Neural cell (in vitro differentiated cells): ENCODE measurements at regions not wholly inside any gene's neighbourhood (a gene's known extent, or its start where the extent isn't known, plus 50 kb on each side); places are given as distances from the start of the nearest gene placed in this dataset.

ENCODE experiments used
- H2AFZ ChIP-seq: fragments of 200-600, 300-800 bp; sonication (generic), shearing (Covaris generic); 2 replicates; pipeline ENCODE4 v1.6.0; 2014; ENCODE audit warnings: low read depth, mild to moderate bottlenecking, antibody characterized with exemption, low read length, moderate library complexity
- H3F3A ChIP-seq: fragments of 200-600 bp; shearing (Covaris generic); 2 replicates; pipeline ENCODE4 v1.6.1; 2016; ENCODE audit warnings: mild to moderate bottlenecking, moderate library complexity, mixed read lengths, antibody characterized with exemption, low read length; ENCODE audit not compliant: insufficient read depth, poor library complexity, severe bottlenecking
- H3K27ac ChIP-seq: fragments of 200-600, 300-800 bp; sonication (generic), shearing (Covaris generic); 2 replicates; pipeline ENCODE4 v1.5.1; 2014; ENCODE audit warnings: mild to moderate bottlenecking, low read length, moderate library complexity
- H3K27me3 ChIP-seq: fragments of 300-800, 200-600 bp; sonication (generic), shearing (Covaris generic); 2 replicates; pipeline ENCODE4 v1.6.0; 2014; ENCODE audit warnings: mild to moderate bottlenecking, low read depth, low read length, moderate library complexity; ENCODE audit not compliant: insufficient read depth
- H3K36me3 ChIP-seq: fragments of 300-800, 200-600 bp; sonication (generic), shearing (Covaris generic); 2 replicates; pipeline ENCODE4 v1.5.1; 2014; ENCODE audit warnings: mild to moderate bottlenecking, antibody characterized with exemption, low read length, moderate library complexity; ENCODE audit not compliant: insufficient read depth
- H3K4me2 ChIP-seq: fragments of 300-800, 200-600 bp; sonication (generic), shearing (Covaris generic); 2 replicates; pipeline ENCODE4 v1.6.0; 2014; ENCODE audit warnings: mild to moderate bottlenecking, low read length
- H3K4me3 ChIP-seq: fragments of 300-800, 200-600 bp; sonication (generic), shearing (Covaris generic); 2 replicates; pipeline ENCODE4 v1.5.1; 2014; ENCODE audit warnings: mild to moderate bottlenecking, low read length, moderate library complexity
- H3K79me2 ChIP-seq: fragments of 200-600 bp; shearing (Covaris generic); replicated peaks from 2 replicates; pipeline ENCODE4 v1.6.0; 2014; ENCODE audit warnings: mild to moderate bottlenecking, low read length, moderate library complexity; ENCODE audit not compliant: insufficient read depth
- H3K9ac ChIP-seq: fragments of 300-800, 200-600 bp; sonication (generic), shearing (Covaris generic); 2 replicates; pipeline ENCODE4 v1.6.1; 2016; ENCODE audit warnings: mild to moderate bottlenecking, low read length, mixed read lengths
- H3K9me2 ChIP-seq: fragments of 200-600 bp; shearing (Covaris generic); 2 replicates; pipeline ENCODE4 v1.6.1; 2016; ENCODE audit warnings: mild to moderate bottlenecking, low read length, mixed read lengths; ENCODE audit not compliant: insufficient read depth
- H3K9me3 ChIP-seq: fragments of 200-600, 300-800 bp; sonication (generic), shearing (Covaris generic); 2 replicates; pipeline ENCODE4 v1.6.1; 2016; ENCODE audit warnings: mild to moderate bottlenecking, mixed run types, low read length, moderate library complexity, mixed read lengths
- H4K20me1 ChIP-seq: fragments of 200-600 bp; shearing (Covaris generic); 2 replicates; pipeline ENCODE4 v1.6.1; 2016; ENCODE audit warnings: mild to moderate bottlenecking, mixed run types; ENCODE audit not compliant: insufficient read depth
- CTCF ChIP-seq: fragments of 450-650 bp; IDR thresholded peaks from 2 replicates; pipeline ENCODE4 v1.5.1; 2014; ENCODE audit warnings: antibody characterized with exemption, mild to moderate bottlenecking, moderate library complexity; ENCODE audit not compliant: poor library complexity, severe bottlenecking
- EP300 ChIP-seq: fragments of 450-650 bp; conservative IDR thresholded peaks from 2 replicates; pipeline ENCODE4 v1.6.1; 2014; ENCODE audit warnings: antibody characterized with exemption, mild to moderate bottlenecking, moderate library complexity; ENCODE audit not compliant: poor library complexity, severe bottlenecking
- EZH2 ChIP-seq: fragments of 200-600, 300-800 bp; shearing (Covaris generic), sonication (generic); IDR thresholded peaks from 2 replicates; pipeline ENCODE4 v1.6.1; 2014; ENCODE audit warnings: antibody characterized with exemption, low read length, borderline replicate concordance, mild to moderate bottlenecking; ENCODE audit not compliant: insufficient read depth, poor library complexity, severe bottlenecking
- MXI1 ChIP-seq: fragments of 450-650 bp; conservative IDR thresholded peaks from 2 replicates; pipeline ENCODE4 v1.6.1; 2014; ENCODE audit warnings: antibody characterized with exemption, mild to moderate bottlenecking; ENCODE audit not compliant: poor library complexity, severe bottlenecking
- POLR2AphosphoS5 ChIP-seq: IDR thresholded peaks from 2 replicates; pipeline ENCODE4 v1.6.1; 2012
- RAD21 ChIP-seq: fragments of 450-650 bp; conservative IDR thresholded peaks from 2 replicates; pipeline ENCODE4 v1.6.1; 2014; ENCODE audit warnings: antibody characterized with exemption, mild to moderate bottlenecking, moderate library complexity
- REST ChIP-seq: IDR thresholded peaks from 2 replicates; pipeline ENCODE4 v1.6.1; 2012; ENCODE audit warnings: borderline replicate concordance
- SMC3 ChIP-seq: fragments of 450-650 bp; conservative IDR thresholded peaks from 2 replicates; pipeline ENCODE4 v1.6.1; 2014; ENCODE audit warnings: antibody characterized with exemption, mild to moderate bottlenecking, moderate library complexity; ENCODE audit not compliant: poor library complexity
- TAF1 ChIP-seq: IDR thresholded peaks from 2 replicates; pipeline ENCODE4 v1.6.1; 2012; ENCODE audit warnings: low read depth

GRCh38 chr11:112553205-112553731 lies 292.6 kb upstream of the PLET1 start:
- Histone ChIP-seq H3K9me2 (no peaks in the 10 kb centered on the region), H3K9me3 (no peaks in the 10 kb centered on the region), H4K20me1 (no peaks in the 10 kb centered on the region), H3F3A (no peaks in the 10 kb centered on the region), H3K36me3 (no peaks in the 10 kb centered on the region), H3K27me3 (no peaks in the 10 kb centered on the region), H3K9ac (no peak overlapping the region), H3K4me2 (no peak overlapping the region), H2AFZ (no peak overlapping the region), H3K27ac (no peak overlapping the region), H3K79me2 (no peaks in the 10 kb centered on the region), H3K4me3 (no peak overlapping the region)
- TF ChIP-seq REST (no peak), SMC3 (no peak), CTCF (no peak), EP300 (no peak), RAD21 (no peak), EZH2 (no peak), POLR2AphosphoS5 (no peak)

DNA sequence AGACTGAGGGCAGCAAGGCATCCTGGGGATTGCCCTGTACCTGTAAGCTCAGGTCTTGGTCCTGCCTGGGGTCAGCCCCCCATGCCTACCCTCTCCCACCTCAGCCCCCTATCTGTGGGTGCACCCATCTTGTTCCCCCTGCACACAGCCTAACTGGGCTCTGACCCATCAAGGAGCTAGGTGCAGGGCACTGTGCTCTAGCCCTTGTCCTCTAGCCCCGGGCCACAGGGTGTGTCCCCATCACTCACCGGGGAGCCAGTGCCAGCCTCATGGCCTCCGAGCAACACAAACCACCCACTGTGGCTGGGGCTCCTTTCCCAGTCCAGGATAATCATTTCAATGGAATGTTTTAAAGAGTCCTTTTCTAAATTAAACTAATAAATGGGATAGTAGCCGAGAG lies 293.9 kb upstream of the PLET1 start:
- H3K9me2 ChIP-seq: no peaks in the 10 kb centered on the region

More for the DNA sequence above, 293.9 kb upstream of the PLET1 start:
- H3K27ac ChIP-seq: no peak overlapping the region
- no peaks in the 10 kb centered on the region for H3K9me3 ChIP-seq
- no peak overlapping the region for H3K4me2 ChIP-seq
- no peak for TF ChIP-seq RAD21
- TF ChIP-seq CTCF: no peak
- TF ChIP-seq EP300: no peak
- TF ChIP-seq REST: no peak
- TF ChIP-seq POLR2AphosphoS5: no peak
- no peak for TF ChIP-seq TAF1
- no peak for TF ChIP-seq MXI1
- TF ChIP-seq EZH2: no peak
- no peak for TF ChIP-seq SMC3
- no peak overlapping the region for H3K4me3 ChIP-seq
- H2AFZ ChIP-seq: no peak overlapping the region
- no peaks in the 10 kb centered on the region for H3K36me3 ChIP-seq
- H3K79me2 ChIP-seq: no peaks in the 10 kb centered on the region
- H3K27me3 ChIP-seq: no peaks in the 10 kb centered on the region
- H3K9ac ChIP-seq: no peak overlapping the region
- no peaks in the 10 kb centered on the region for H3F3A ChIP-seq
- no peaks in the 10 kb centered on the region for H4K20me1 ChIP-seq
